ENCODE measurements at regions not wholly inside any gene's neighbourhood (a gene's known extent, or its start where the extent isn't known, plus 50 kb on each side); places are given as distances from the start of the nearest gene placed in this dataset.
A peak's percentile ranks its signal among the peaks of the same experiment; 100 is the strongest.
"Not testable (repeated sequence)": the region's sequence is repeated elsewhere in the genome, so short reads cannot be mapped to it uniquely, and the experiment has no call there.

DNA sequence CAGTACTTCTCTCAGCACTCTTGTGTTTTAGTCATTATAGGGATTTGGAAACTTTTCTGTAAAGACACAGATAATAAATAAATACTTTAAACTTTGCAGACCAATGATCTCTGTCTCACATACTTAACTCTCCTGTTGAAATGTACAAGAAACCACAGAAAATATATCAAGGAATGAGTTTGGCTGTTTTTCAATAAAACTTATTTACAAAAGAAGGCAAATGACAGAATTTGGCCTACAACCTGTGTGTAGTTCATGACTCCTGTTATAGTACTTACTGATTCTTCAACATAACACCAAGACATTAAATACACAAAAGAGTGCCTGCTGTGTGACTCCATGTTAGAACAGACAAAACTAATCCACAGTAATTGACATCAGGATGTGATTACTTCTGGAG is 510.0 kb upstream of the PHF14 start:
- H3K9ac ChIP-seq (ENCODE audit: low read length), result no peak overlapping the region
- TF ChIP-seq, protein P1, sequence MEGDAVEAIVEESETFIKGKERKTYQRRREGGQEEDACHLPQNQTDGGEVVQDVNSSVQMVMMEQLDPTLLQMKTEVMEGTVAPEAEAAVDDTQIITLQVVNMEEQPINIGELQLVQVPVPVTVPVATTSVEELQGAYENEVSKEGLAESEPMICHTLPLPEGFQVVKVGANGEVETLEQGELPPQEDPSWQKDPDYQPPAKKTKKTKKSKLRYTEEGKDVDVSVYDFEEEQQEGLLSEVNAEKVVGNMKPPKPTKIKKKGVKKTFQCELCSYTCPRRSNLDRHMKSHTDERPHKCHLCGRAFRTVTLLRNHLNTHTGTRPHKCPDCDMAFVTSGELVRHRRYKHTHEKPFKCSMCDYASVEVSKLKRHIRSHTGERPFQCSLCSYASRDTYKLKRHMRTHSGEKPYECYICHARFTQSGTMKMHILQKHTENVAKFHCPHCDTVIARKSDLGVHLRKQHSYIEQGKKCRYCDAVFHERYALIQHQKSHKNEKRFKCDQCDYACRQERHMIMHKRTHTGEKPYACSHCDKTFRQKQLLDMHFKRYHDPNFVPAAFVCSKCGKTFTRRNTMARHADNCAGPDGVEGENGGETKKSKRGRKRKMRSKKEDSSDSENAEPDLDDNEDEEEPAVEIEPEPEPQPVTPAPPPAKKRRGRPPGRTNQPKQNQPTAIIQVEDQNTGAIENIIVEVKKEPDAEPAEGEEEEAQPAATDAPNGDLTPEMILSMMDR (IDR thresholded peaks at IDR 0.05; ENCODE audit: low read depth, low read length), result no peak
- TF ChIP-seq EZH2phosphoT487 (IDR thresholded peaks at IDR 0.05; ENCODE audit: low read depth), result no peak
- no peaks in the 10 kb centered on the region for H3K4me1 ChIP-seq (ENCODE audit: low read length)
- H3K4me3 ChIP-seq (ENCODE audit: low read length), result no peak overlapping the region
- no peak overlapping the region for H3K4me2 ChIP-seq (ENCODE audit: low read length)
- no peaks in the 10 kb centered on the region for H3K36me3 ChIP-seq (replicated peaks; ENCODE audit: low read depth, low read length)
- H3K27ac ChIP-seq (ENCODE audit: low read length), result no peak overlapping the region
- H3K9me3 ChIP-seq (ENCODE audit: insufficient read depth, low read length), result no peaks in the 10 kb centered on the region
- H3K27me3 ChIP-seq (ENCODE audit: low read depth, low read length), result no peaks in the 10 kb centered on the region
- no peaks in the 10 kb centered on the region for H4K20me1 ChIP-seq (ENCODE audit: insufficient read depth, low read length)
- no peaks in the 10 kb centered on the region for H3K79me2 ChIP-seq (ENCODE audit: low read length)
- H2AFZ ChIP-seq (ENCODE audit: low read depth, low read length), result no peak overlapping the region

DNA sequence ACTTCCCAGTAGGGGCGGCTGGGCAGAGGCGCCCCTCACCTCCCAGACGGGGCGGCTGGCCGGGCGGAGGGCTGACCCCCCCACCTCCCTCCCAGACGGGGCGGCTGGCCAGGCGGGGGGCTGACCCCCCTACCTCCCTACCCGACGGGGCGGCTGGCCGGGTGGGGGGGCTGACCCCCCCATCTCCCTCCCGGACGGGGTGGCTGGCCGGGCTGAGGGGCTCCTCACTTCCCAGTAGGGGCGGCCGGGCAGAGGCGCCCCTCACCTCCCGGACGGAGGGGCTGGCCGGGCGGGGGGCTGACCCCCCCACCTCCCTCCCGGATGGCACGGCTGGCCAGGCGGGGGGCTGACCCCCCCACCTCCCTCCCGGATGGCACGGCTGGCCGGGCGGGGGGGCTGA is 508.1 kb upstream of the PHF14 start:
- not testable (repeated sequence) for H3K9me3 ChIP-seq (ENCODE audit: insufficient read depth, low read length); H3K9ac ChIP-seq (ENCODE audit: low read length); H3K27ac ChIP-seq (ENCODE audit: low read length); H3K4me3 ChIP-seq (ENCODE audit: low read length); H3K4me2 ChIP-seq (ENCODE audit: low read length); H3K79me2 ChIP-seq (ENCODE audit: low read length); H2AFZ ChIP-seq (ENCODE audit: low read depth, low read length); H4K20me1 ChIP-seq (ENCODE audit: insufficient read depth, low read length); H3K27me3 ChIP-seq (ENCODE audit: low read depth, low read length); H3K4me1 ChIP-seq (ENCODE audit: low read length); H3K36me3 ChIP-seq (replicated peaks; ENCODE audit: low read depth, low read length)

GRCh38 chr7:10468908-10469307 is 504.8 kb upstream of the PHF14 start:
- Histone ChIP-seq H3K27ac (ENCODE audit: low read length) (no peak overlapping the region), H3K79me2 (ENCODE audit: low read length) (no peaks in the 10 kb centered on the region), H2AFZ (ENCODE audit: low read depth, low read length) (no peak overlapping the region), H4K20me1 (ENCODE audit: insufficient read depth, low read length) (no peaks in the 10 kb centered on the region), H3K9ac (ENCODE audit: low read length) (no peak overlapping the region), H3K4me1 (ENCODE audit: low read length) (peaks cover 13% of the 10 kb centered on the region), H3K36me3 (replicated peaks; ENCODE audit: low read depth, low read length) (no peaks in the 10 kb centered on the region), H3K4me3 (ENCODE audit: low read length) (no peak overlapping the region), H3K27me3 (ENCODE audit: low read depth, low read length) (no peaks in the 10 kb centered on the region), H3K9me3 (ENCODE audit: insufficient read depth, low read length) (no peaks in the 10 kb centered on the region), H3K4me2 (ENCODE audit: low read length) (no peak overlapping the region)
- no peak for TF ChIP-seq EZH2phosphoT487 (IDR thresholded peaks at IDR 0.05; ENCODE audit: low read depth)

GRCh38 chr7:10469476-10469875 is 504.2 kb upstream of the PHF14 start:
- Histone ChIP-seq H3K36me3 (replicated peaks; ENCODE audit: low read depth, low read length) (no peaks in the 10 kb centered on the region), H3K27ac (ENCODE audit: low read length) (no peak overlapping the region), H4K20me1 (ENCODE audit: insufficient read depth, low read length) (no peaks in the 10 kb centered on the region), H3K4me2 (ENCODE audit: low read length) (no peak overlapping the region), H3K9me3 (ENCODE audit: insufficient read depth, low read length) (no peaks in the 10 kb centered on the region), H3K79me2 (ENCODE audit: low read length) (no peaks in the 10 kb centered on the region), H3K4me3 (ENCODE audit: low read length) (no peak overlapping the region), H2AFZ (ENCODE audit: low read depth, low read length) (no peak overlapping the region), H3K4me1 (ENCODE audit: low read length) (peaks cover 13% of the 10 kb centered on the region), H3K9ac (ENCODE audit: low read length) (no peak overlapping the region), H3K27me3 (ENCODE audit: low read depth, low read length) (no peaks in the 10 kb centered on the region)
- TF ChIP-seq, protein P1 (IDR thresholded peaks at IDR 0.05; ENCODE audit: low read depth, low read length), result no peak
- TF ChIP-seq EZH2phosphoT487 (IDR thresholded peaks at IDR 0.05; ENCODE audit: low read depth), result no peak

DNA sequence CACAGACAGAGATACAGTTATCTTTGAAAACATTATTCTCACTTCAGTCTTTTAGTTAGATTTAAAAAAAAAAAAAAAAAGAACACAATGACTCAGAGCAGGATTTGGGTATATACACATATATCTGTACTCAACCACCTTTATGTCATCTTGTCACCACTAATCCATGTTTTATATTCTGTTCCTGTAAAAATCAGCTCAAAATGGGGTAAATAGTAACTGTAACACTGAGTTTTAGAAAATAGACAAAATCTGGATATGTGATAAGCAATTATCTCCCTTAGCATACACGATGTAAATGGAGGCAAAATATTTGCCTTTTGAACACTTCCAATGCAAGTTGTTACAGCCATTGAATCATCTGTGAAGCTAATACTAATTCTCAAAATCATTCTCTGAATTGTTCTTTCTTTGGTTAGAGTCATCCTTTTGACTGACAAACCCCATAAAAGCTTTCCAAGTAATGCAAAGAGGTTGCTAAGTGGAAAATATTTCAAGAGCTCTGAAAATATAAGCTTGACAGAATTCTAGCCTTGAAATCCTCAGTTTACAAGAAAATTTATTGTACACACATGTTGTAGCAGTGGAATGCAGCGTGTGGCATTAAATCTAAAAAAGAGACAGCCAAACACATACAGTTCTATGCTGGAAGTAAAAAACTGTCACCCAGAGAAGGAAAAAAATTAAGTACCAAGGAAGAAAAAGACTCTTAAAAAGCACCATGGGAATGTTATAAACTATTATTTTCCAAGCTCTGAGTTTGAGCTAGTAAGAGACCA is 502.2 kb upstream of the PHF14 start:
- Histone ChIP-seq H3K4me1 (ENCODE audit: low read length) (peaks cover 13% of the 10 kb centered on the region), H3K9me3 (ENCODE audit: insufficient read depth, low read length) (no peaks in the 10 kb centered on the region), H3K36me3 (replicated peaks; ENCODE audit: low read depth, low read length) (no peaks in the 10 kb centered on the region), H3K27ac (ENCODE audit: low read length) (no peak overlapping the region), H3K4me3 (ENCODE audit: low read length) (no peak overlapping the region), H3K4me2 (ENCODE audit: low read length) (peak overlapping the region; percentile 34), H3K9ac (ENCODE audit: low read length) (no peak overlapping the region), H2AFZ (ENCODE audit: low read depth, low read length) (no peak overlapping the region), H3K79me2 (ENCODE audit: low read length) (no peaks in the 10 kb centered on the region), H3K27me3 (ENCODE audit: low read depth, low read length) (no peaks in the 10 kb centered on the region), H4K20me1 (ENCODE audit: insufficient read depth, low read length) (no peaks in the 10 kb centered on the region)
- TF ChIP-seq, protein P1 (IDR thresholded peaks at IDR 0.05; ENCODE audit: low read depth, low read length), result no peak
- no peak for TF ChIP-seq EZH2phosphoT487 (IDR thresholded peaks at IDR 0.05; ENCODE audit: low read depth)

All from OCI-LY3 (cell line).